ENCODE measurements at regions not wholly inside any gene's neighbourhood (a gene's known extent, or its start where the extent isn't known, plus 50 kb on each side); places are given as distances from the start of the nearest gene placed in this dataset.

DNA sequence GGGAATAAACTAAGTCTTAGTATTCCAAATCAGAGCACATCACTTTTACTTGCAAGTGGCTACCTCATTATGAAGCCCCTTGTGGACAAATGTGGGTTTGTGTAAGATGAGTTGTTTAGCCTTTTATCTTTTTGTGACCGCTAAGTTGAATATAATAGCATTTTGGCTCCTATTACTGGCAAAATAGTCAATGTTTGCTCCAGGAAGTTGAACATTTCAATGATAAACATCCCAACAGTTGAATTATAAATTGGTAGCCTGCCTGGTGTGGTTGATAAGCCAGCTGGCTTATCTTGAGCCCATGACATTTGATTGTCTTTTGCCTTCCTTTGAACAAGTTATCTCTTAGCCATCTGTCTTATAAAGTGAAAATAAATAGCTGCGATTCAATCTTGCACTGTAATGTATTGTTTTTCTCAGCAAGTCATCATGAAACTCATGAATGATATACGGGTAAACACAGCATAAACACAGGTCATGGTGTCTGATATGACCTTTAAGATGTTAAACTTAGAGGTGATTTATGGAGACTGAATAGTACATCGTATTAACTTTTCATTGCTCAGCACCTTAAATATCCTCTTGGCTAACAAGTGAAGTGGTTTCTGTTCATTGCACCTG, 338.4 kb downstream of the SOCS6 start:
- TF ChIP-seq EZH2 (IDR thresholded peaks at IDR 0.05; ENCODE audit: borderline replicate concordance): no peak
- TF ChIP-seq, protein P1, sequence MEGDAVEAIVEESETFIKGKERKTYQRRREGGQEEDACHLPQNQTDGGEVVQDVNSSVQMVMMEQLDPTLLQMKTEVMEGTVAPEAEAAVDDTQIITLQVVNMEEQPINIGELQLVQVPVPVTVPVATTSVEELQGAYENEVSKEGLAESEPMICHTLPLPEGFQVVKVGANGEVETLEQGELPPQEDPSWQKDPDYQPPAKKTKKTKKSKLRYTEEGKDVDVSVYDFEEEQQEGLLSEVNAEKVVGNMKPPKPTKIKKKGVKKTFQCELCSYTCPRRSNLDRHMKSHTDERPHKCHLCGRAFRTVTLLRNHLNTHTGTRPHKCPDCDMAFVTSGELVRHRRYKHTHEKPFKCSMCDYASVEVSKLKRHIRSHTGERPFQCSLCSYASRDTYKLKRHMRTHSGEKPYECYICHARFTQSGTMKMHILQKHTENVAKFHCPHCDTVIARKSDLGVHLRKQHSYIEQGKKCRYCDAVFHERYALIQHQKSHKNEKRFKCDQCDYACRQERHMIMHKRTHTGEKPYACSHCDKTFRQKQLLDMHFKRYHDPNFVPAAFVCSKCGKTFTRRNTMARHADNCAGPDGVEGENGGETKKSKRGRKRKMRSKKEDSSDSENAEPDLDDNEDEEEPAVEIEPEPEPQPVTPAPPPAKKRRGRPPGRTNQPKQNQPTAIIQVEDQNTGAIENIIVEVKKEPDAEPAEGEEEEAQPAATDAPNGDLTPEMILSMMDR (IDR thresholded peaks at IDR 0.05; ENCODE audit: poor library complexity): no peak
